Activated naive CD4-positive, alpha-beta T cell treated with anti-CD3 and anti-CD28 coated beads for 36 hours (primary cell): ENCODE measurements at regions not wholly inside any gene's neighbourhood (a gene's known extent, or its start where the extent isn't known, plus 50 kb on each side); places are given as distances from the start of the nearest gene placed in this dataset.

Experiments
- CTCF ChIA-PET: fragments of 350-600 bp; sonication (Branson Sonifier 250); formaldehyde crosslinking; loops from one replicate; lab custom pipeline; 2021; ENCODE audit warnings: antibody characterized with exemption; lab: Charles Lee
- DNase-seq: peaks from one replicate; pipeline ENCODE4 v3.0.0-alpha.2; 2020
- H3K27ac Mint-ChIP-seq: one replicate; pipeline ENCODE4 v1.8.0; 2021; ENCODE audit warnings: mild to moderate bottlenecking, mixed read lengths
- H3K27me3 Mint-ChIP-seq: one replicate; pipeline ENCODE4 v1.8.0; 2021; ENCODE audit warnings: low read depth, mixed read lengths
- H3K36me3 Mint-ChIP-seq: one replicate; pipeline ENCODE4 v1.8.0; 2021; ENCODE audit warnings: low read depth, mixed read lengths
- H3K4me1 Mint-ChIP-seq: one replicate; pipeline ENCODE4 v1.8.0; 2021; ENCODE audit warnings: low read depth, mixed read lengths
- H3K4me3 Mint-ChIP-seq: one replicate; pipeline ENCODE4 v1.8.0; 2021; ENCODE audit warnings: mild to moderate bottlenecking, moderate library complexity, mixed read lengths
- H3K9me3 Mint-ChIP-seq: one replicate; pipeline ENCODE4 v1.8.0; 2021; ENCODE audit warnings: mixed read lengths
- intact Hi-C: fragments of 100-400 bp; cut with micrococcal nuclease; formaldehyde crosslinking; loops from one replicate; pipeline ENCODE4 v1.15.1; 2023

GRCh38 chr1:87763483-87763882 lies 434.8 kb downstream of the LMO4 start:
- Mint-ChIP-seq H3K27ac (no peak overlapping the region), H3K9me3 (no peaks in the 10 kb centered on the region), H3K4me3 (no peak overlapping the region), H3K4me1 (peaks cover 1% of the 10 kb centered on the region), H3K36me3 (no peaks in the 10 kb centered on the region), H3K27me3 (no peaks in the 10 kb centered on the region)
- CTCF ChIA-PET = no interaction called here
- intact Hi-C loops = no loop called here
- no peak for DNase-seq

- DNase-seq = no peak
- Mint-ChIP-seq H3K36me3 (no peaks in the 10 kb centered on the region), H3K27ac (no peak overlapping the region), H3K4me1 (peaks cover 1% of the 10 kb centered on the region), H3K9me3 (no peaks in the 10 kb centered on the region), H3K4me3 (no peak overlapping the region), H3K27me3 (no peaks in the 10 kb centered on the region)
- CTCF ChIA-PET = interaction anchor here (1.0 kb wide), 1 partner anchor 16 kb away, joined by 3 read pairs; no protein-coding TSS in a partner anchor
- intact Hi-C loops = no loop called here
Observed at GRCh38 chr1:87765057-87765680, 436.5 kb downstream of the LMO4 start.

- Mint-ChIP-seq H3K27me3 (no peaks in the 10 kb centered on the region), H3K4me1 (peaks cover 1% of the 10 kb centered on the region), H3K36me3 (no peaks in the 10 kb centered on the region), H3K27ac (no peak overlapping the region), H3K4me3 (no peak overlapping the region), H3K9me3 (no peaks in the 10 kb centered on the region)
- CTCF ChIA-PET = no interaction called here
- intact Hi-C loops = no loop called here
- no peak for DNase-seq
Observed at GRCh38 chr1:87765681-87766070, 437.0 kb downstream of the LMO4 start.

- H3K27ac Mint-ChIP-seq = no peak overlapping the region
- no peaks in the 10 kb centered on the region for H3K9me3 Mint-ChIP-seq
- H3K36me3 Mint-ChIP-seq = no peaks in the 10 kb centered on the region
- intact Hi-C loops = no loop called here
- no peak for DNase-seq
- CTCF ChIA-PET = no interaction called here
- H3K4me1 Mint-ChIP-seq = peaks cover 1% of the 10 kb centered on the region
- H3K27me3 Mint-ChIP-seq = no peaks in the 10 kb centered on the region
- no peak overlapping the region for H3K4me3 Mint-ChIP-seq
Observed at GRCh38 chr1:87766737-87767136, 438.1 kb downstream of the LMO4 start.

GRCh38 chr1:87778896-87779295 lies 450.2 kb downstream of the LMO4 start:
- Mint-ChIP-seq H3K4me1 (no peaks in the 10 kb centered on the region), H3K9me3 (no peaks in the 10 kb centered on the region), H3K27me3 (no peaks in the 10 kb centered on the region), H3K36me3 (no peaks in the 10 kb centered on the region), H3K27ac (no peak overlapping the region), H3K4me3 (no peak overlapping the region)
- CTCF ChIA-PET = no interaction called here
- intact Hi-C loops = no loop called here
- DNase-seq = no peak

GRCh38 chr1:87781554-87781953 lies 452.9 kb downstream of the LMO4 start:
- intact Hi-C loops = no loop called here
- H3K4me1 Mint-ChIP-seq = no peaks in the 10 kb centered on the region

GRCh38 chr1:87783315-87783714 lies 454.6 kb downstream of the LMO4 start:
- no peaks in the 10 kb centered on the region for H3K27me3 Mint-ChIP-seq
- no peaks in the 10 kb centered on the region for H3K9me3 Mint-ChIP-seq
- no peak for DNase-seq
- no peaks in the 10 kb centered on the region for H3K36me3 Mint-ChIP-seq
- no peaks in the 10 kb centered on the region for H3K4me1 Mint-ChIP-seq
- H3K4me3 Mint-ChIP-seq = no peak overlapping the region
- intact Hi-C loops = no loop called here
- H3K27ac Mint-ChIP-seq = no peak overlapping the region
- CTCF ChIA-PET = no interaction called here

More at GRCh38 chr1:87781554-87781953, 452.9 kb downstream of the LMO4 start:
- Mint-ChIP-seq H3K27me3 (no peaks in the 10 kb centered on the region), H3K27ac (no peak overlapping the region), H3K36me3 (no peaks in the 10 kb centered on the region), H3K9me3 (no peaks in the 10 kb centered on the region), H3K4me3 (no peak overlapping the region)
- CTCF ChIA-PET = no interaction called here
- DNase-seq = no peak

- CTCF ChIA-PET = no interaction called here
- Mint-ChIP-seq H3K4me1 (no peaks in the 10 kb centered on the region), H3K4me3 (no peak overlapping the region), H3K27ac (no peak overlapping the region), H3K27me3 (no peaks in the 10 kb centered on the region), H3K36me3 (no peaks in the 10 kb centered on the region), H3K9me3 (no peaks in the 10 kb centered on the region)
- DNase-seq = no peak
- intact Hi-C loops = no loop called here
Observed at GRCh38 chr1:87785386-87785785, 456.7 kb downstream of the LMO4 start.

GRCh38 chr1:87786229-87786628 lies 457.5 kb downstream of the LMO4 start:
- Mint-ChIP-seq H3K4me3 (no peak overlapping the region), H3K9me3 (no peaks in the 10 kb centered on the region), H3K27me3 (no peaks in the 10 kb centered on the region), H3K27ac (no peak overlapping the region), H3K4me1 (no peaks in the 10 kb centered on the region), H3K36me3 (no peaks in the 10 kb centered on the region)
- DNase-seq = no peak
- CTCF ChIA-PET = no interaction called here
- intact Hi-C loops = no loop called here

GRCh38 chr1:87786861-87787545 lies 458.3 kb downstream of the LMO4 start:
- H3K27ac Mint-ChIP-seq = no peak overlapping the region
- H3K27me3 Mint-ChIP-seq = no peaks in the 10 kb centered on the region
- no peaks in the 10 kb centered on the region for H3K4me1 Mint-ChIP-seq
- H3K4me3 Mint-ChIP-seq = no peak overlapping the region
- H3K36me3 Mint-ChIP-seq = no peaks in the 10 kb centered on the region
- DNase-seq = no peak
- CTCF ChIA-PET = no interaction called here
- no peaks in the 10 kb centered on the region for H3K9me3 Mint-ChIP-seq
- intact Hi-C loops = no loop called here

- Mint-ChIP-seq H3K36me3 (no peaks in the 10 kb centered on the region), H3K9me3 (no peaks in the 10 kb centered on the region), H3K4me3 (no peak overlapping the region), H3K27ac (no peak overlapping the region), H3K4me1 (no peaks in the 10 kb centered on the region), H3K27me3 (no peaks in the 10 kb centered on the region)
- CTCF ChIA-PET = no interaction called here
- intact Hi-C loops = no loop called here
- no peak for DNase-seq
Observed at GRCh38 chr1:87787551-87787950, 458.9 kb downstream of the LMO4 start.

GRCh38 chr1:87790756-87791155 lies 462.1 kb downstream of the LMO4 start:
- intact Hi-C loops = no loop called here
- H3K36me3 Mint-ChIP-seq = no peaks in the 10 kb centered on the region

More at GRCh38 chr1:87790756-87791155, 462.1 kb downstream of the LMO4 start:
- Mint-ChIP-seq H3K9me3 (no peaks in the 10 kb centered on the region), H3K4me3 (no peak overlapping the region), H3K27me3 (no peaks in the 10 kb centered on the region), H3K27ac (no peak overlapping the region), H3K4me1 (no peaks in the 10 kb centered on the region)
- CTCF ChIA-PET = interaction anchor here (1.1 kb wide), 1 partner anchor 10 kb away, joined by 3 read pairs; no protein-coding TSS in a partner anchor
- no peak for DNase-seq
